ENCODE measurements at regions not wholly inside any gene's neighbourhood (a gene's known extent, or its start where the extent isn't known, plus 50 kb on each side); places are given as distances from the start of the nearest gene placed in this dataset.

DNA sequence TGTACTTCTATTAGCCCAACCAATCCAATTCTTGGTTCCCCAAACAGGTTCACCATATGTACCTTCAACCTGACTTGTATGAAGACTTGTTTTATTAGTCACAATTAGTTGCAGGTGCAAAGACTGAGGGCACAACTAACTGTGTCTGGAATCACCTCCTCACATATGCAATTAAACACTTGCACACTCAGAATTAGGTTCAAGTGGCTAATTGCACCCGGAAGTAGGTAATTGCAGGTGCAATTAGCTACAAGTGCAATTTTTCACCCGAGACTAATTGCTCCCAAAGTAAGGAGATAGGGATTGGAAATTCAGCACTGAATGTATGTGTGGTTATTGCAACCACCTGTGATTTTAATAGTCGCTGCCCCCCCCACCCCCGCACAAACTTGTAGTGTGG is 338.9 kb downstream of the ZSWIM6 start:
- TF ChIP-seq, protein P1, sequence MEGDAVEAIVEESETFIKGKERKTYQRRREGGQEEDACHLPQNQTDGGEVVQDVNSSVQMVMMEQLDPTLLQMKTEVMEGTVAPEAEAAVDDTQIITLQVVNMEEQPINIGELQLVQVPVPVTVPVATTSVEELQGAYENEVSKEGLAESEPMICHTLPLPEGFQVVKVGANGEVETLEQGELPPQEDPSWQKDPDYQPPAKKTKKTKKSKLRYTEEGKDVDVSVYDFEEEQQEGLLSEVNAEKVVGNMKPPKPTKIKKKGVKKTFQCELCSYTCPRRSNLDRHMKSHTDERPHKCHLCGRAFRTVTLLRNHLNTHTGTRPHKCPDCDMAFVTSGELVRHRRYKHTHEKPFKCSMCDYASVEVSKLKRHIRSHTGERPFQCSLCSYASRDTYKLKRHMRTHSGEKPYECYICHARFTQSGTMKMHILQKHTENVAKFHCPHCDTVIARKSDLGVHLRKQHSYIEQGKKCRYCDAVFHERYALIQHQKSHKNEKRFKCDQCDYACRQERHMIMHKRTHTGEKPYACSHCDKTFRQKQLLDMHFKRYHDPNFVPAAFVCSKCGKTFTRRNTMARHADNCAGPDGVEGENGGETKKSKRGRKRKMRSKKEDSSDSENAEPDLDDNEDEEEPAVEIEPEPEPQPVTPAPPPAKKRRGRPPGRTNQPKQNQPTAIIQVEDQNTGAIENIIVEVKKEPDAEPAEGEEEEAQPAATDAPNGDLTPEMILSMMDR (IDR thresholded peaks at IDR 0.05) = no peak
- TF ChIP-seq SMC3 (IDR thresholded peaks at IDR 0.05) (no peak), ZNF302 (CRISPR knock-in tag; IDR thresholded peaks at IDR 0.05) (no peak), EP300 (IDR thresholded peaks at IDR 0.05) (no peak), CHD2 (IDR thresholded peaks at IDR 0.05; ENCODE audit: low read length, partially characterized antibody) (no peak), POLR2A (IDR thresholded peaks at IDR 0.05; ENCODE audit: low read length) (no peak), NPAS2 (CRISPR knock-in tag; IDR thresholded peaks at IDR 0.05; ENCODE audit: borderline replicate concordance) (no peak), SREBF2 (IDR thresholded peaks at IDR 0.05) (no peak), MAZ (IDR thresholded peaks at IDR 0.05; ENCODE audit: borderline replicate concordance, low read depth, low read length) (no peak), CBX8 (IDR thresholded peaks at IDR 0.05) (no peak)
- TF ChIP-seq, protein P2, sequence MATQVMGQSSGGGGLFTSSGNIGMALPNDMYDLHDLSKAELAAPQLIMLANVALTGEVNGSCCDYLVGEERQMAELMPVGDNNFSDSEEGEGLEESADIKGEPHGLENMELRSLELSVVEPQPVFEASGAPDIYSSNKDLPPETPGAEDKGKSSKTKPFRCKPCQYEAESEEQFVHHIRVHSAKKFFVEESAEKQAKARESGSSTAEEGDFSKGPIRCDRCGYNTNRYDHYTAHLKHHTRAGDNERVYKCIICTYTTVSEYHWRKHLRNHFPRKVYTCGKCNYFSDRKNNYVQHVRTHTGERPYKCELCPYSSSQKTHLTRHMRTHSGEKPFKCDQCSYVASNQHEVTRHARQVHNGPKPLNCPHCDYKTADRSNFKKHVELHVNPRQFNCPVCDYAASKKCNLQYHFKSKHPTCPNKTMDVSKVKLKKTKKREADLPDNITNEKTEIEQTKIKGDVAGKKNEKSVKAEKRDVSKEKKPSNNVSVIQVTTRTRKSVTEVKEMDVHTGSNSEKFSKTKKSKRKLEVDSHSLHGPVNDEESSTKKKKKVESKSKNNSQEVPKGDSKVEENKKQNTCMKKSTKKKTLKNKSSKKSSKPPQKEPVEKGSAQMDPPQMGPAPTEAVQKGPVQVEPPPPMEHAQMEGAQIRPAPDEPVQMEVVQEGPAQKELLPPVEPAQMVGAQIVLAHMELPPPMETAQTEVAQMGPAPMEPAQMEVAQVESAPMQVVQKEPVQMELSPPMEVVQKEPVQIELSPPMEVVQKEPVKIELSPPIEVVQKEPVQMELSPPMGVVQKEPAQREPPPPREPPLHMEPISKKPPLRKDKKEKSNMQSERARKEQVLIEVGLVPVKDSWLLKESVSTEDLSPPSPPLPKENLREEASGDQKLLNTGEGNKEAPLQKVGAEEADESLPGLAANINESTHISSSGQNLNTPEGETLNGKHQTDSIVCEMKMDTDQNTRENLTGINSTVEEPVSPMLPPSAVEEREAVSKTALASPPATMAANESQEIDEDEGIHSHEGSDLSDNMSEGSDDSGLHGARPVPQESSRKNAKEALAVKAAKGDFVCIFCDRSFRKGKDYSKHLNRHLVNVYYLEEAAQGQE (IDR thresholded peaks at IDR 0.05) = no peak
